ENCODE measurements at regions not wholly inside any gene's neighbourhood (a gene's known extent, or its start where the extent isn't known, plus 50 kb on each side); places are given as distances from the start of the nearest gene placed in this dataset.

- TF ChIP-seq CTCF (IDR thresholded peaks at IDR 0.05): no peak
- no peak for TF ChIP-seq POLR2A (IDR thresholded peaks at IDR 0.05)
Observed at GRCh38 chr9:78905986-78906755, 609.2 kb downstream of the PSAT1 start.

Data from thyroid gland (tissue), 4 donors.